GM19023 (cell line): ENCODE measurements at regions not wholly inside any gene's neighbourhood (a gene's known extent, or its start where the extent isn't known, plus 50 kb on each side); places are given as distances from the start of the nearest gene placed in this dataset.

ENCODE experiments used
- ATAC-seq: cut with Tn5 transposase; IDR thresholded peaks from one replicate; pipeline ENCODE4 v1.9.1; 2021; ENCODE audit warnings: mild to moderate bottlenecking, moderate library complexity; ENCODE audit not compliant: unreplicated experiment

DNA sequence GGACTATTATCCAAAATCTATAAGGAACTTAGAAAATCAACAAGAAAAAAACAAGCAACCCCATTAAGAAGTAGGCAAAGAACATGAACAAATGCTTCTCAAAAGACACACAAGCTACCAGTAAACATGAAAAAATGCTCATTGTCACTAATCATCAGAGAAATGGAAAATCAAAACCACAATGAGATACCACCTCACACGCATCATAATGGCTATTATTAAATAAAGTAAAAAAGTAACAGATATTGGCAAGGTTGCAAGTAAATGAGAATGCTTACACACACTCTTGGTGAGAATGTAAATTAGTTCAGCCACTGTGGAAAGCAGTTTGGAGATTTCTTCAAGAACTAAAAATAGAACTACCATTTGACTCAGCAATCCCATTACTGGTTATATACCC lies 167.0 kb upstream of the DMRTA1 start:
- no peak for ATAC-seq

DNA sequence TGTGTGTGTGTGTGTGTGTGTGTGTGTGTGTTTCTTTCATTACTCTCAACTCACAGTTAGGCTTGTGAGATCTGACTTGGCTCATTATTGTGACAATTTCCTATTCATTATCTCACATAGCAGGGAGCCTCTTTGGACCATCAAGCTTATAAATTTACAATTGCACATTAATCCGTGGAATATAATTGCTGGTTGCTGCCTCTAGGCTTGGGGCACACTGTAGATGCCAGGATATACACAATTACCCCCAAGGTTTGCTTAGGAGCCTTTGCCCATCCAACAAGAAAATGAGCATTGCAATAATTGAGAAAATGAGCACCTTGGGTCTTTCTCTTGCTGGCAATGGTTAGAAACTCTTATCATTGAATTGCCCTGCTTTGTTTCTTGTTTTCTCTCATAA lies 161.6 kb upstream of the DMRTA1 start:
- ATAC-seq, result no peak

DNA sequence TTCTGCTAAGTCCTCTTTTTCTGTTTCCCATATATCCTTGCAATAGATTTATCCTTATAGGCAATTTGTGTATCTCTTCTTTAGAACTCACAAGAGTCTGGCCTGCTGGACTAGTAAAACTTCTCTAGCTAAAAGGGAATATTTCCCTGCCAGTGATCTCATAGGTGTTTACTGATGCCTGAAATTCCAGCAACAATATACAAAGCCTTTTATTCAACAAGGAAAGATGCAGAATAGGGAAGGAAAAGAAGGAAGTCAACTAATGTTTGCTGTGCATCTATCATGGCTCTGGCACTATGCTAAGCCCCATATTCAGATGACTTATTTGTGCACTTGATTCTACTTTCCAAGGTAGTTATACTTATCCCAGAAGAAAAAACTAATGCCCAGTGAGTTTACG lies 160.0 kb upstream of the DMRTA1 start:
- no peak for ATAC-seq

DNA sequence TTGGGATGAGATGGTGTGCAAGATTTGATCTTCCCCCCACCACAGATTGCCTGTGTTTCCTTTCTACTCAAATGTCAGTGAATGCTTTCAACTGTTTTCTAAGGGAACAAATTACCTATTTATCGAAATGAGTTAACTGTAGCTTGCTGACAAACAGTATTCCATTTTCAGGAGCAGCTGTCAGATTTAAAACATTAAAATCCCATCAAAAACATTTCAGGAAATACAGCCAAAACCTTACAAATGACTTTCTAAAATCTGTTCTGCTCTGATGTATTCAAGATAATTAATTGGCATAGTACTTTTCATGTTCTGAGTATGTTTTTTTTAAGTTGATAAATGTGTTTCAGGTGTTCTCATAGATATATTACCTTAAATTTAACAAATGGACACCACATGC lies 158.0 kb upstream of the DMRTA1 start:
- no peak for ATAC-seq

DNA sequence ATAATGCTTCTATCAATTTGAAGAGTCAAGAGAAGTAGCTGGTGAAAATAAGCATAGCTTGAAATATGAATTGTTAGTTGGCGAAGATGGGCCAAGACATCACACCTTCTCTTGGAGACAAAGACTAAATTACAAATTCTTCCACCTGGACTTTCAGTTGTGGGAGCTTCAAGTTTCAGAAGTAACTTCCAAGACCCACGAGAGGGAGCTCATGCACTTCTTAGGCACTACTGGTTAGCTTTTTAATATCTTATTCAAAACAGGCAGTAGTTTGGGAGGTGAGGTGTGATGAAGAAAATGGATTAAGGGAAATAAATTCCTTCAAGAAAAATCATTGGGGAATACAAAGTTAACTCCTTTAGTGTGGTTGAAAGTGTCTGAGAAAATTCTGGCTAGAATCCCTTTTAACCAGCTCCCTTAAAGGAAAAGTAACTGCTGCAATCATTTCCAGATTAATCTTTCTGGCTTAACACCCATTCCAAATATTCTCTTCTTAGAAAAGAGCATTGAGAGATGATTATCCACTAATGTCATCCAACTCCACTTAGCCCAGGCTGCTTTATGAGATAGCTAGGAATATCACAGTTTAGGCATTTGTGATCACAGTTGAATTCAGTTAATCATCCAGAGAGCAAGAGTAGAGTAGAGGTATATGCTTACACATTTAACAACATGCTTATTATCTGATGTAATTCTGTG lies 139.5 kb upstream of the DMRTA1 start:
- ATAC-seq, result no peak

DNA sequence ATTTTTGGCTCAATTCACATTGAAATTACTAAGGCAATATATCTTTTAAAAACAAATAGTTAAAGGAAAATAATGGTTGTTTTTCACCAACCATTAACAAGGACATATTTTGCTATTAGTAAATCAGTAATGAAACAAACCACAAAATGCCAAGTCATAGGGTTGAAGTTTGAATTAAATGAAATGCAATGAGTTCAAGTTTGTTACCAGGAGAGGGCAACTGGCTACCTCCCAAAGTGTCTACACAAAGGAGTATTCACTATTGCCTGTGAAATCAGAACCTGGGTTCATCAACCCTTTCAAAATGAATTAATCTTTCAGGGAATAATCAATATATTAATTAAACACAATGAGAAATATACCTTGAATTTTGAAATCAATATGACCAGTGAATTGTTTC lies 138.4 kb upstream of the DMRTA1 start:
- no peak for ATAC-seq

DNA sequence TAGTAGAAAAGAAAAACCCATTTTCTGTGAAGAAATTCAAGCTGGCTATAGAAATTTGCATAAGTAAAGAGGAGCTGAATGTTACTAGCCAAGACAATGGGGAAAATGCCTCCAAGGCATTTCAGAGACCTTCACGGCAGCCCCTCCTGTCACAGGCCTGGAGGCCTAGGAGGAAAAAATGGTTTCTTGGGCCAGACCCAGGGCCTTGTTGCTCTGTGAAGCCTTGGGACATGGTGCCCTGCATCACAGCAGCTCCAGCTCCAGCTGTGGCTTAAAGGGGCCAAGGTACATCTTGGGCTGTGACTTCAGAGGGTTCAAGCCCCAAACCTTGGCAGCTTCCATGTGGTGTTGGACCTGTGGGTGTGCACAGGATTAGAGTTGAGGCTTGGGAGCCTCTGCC lies 130.0 kb upstream of the DMRTA1 start:
- ATAC-seq, result no peak

DNA sequence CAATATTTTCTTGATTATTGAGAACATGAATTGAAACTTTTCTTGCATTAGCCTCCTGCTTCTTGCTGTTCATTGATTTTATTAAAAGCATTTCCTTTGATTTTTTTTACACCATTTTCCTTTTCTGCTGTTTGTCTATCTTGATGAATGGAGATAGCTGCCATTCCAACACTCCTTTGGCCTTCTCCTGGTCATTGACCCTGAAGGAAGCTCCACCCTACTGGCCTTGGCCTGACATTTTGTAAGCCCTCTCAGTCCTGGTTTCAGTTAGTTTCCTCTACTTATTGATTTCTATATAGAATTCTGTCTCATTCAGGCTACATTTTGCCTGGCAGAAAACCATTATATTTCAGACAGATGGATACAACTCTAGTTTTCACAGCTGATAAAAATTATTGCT lies 115.1 kb upstream of the DMRTA1 start:
- ATAC-seq, result no peak

DNA sequence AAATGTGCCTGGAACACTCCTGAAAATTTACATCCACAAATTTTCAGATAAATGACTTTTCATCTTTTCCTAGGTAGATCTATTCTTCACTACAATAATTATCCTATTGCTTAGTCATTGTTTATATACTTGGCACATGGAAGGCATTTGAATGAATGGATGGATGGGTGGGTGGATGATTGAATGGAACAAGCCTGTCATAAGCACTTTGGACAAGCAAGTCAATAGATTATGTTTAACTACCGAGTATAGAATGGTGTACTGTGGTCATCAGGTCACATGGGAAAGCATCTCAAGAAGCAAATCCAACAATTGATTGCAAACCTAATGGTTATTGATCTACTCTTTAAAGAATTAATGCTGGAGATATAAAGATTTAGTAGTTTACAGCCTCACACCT lies 114.4 kb upstream of the DMRTA1 start:
- ATAC-seq, result no peak

DNA sequence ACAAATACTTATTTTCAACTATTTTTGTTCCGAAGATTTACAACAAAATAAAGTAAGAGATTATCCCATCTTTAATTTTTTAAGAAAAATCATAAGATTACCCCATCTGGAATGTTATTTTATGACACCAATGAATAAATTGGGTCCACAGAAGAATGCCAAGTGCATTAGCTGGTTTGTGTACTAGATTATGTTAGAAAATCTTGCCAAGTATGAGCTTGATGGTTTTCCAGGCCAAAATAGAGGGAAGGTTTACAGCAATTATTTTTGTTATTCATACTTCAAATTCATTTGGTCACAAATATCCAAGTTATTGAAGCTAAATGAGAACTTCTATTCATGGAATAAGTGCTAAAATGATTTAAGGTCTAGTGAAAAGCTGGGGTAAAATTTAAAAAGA lies 109.4 kb upstream of the DMRTA1 start:
- no peak for ATAC-seq

DNA sequence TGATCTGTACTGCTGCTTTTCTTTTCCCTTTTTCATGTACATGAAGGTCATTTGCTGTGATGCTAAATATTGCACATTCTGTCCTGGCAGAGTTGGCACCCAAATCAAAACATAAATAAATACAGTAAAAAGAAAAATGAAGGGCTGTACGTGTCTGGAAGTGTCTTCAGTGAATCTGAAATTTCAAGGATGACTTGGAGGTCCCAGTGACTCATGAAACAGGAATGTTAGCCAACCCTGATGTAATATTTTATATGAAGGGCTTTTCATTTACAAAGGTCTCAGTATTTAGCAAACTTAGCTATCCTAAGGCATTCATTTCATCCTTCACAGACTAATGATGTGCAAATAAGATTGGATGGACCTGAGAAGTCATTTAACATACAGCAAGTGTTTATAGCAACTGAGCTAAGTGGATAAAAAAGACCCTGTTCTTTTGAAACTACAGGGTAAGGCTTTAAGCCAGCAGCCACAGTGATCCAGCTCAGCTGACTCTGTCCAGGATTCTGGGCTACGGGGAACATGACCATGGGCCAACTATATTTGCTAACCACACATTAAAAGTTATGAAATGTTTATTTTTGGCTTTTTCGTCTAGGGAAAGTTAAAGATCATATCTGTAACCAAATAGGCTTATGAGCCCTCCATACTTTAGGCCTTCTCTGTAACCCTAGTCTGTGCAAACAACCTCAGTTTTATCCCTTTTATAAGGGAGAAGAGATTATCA lies 104.0 kb upstream of the DMRTA1 start:
- no peak for ATAC-seq

DNA sequence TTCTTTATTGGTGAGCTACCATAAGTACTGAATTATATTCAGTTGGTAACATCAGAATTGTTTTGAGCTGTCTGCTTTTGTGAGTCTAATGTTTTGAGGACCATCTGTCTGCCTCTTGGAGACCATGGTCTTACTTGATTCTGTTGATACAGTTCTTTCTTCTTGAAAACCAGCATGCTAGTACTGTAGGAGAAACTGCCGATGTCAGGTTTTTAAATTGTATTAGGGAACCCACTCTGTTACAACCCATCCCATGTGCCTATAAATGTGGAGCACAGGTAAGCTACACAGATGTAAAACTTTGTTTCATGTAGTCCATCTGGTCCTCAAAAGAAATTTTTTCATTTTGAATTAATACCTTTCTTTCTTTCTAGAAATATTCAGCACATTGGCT lies 103.4 kb upstream of the DMRTA1 start:
- no peak for ATAC-seq

DNA sequence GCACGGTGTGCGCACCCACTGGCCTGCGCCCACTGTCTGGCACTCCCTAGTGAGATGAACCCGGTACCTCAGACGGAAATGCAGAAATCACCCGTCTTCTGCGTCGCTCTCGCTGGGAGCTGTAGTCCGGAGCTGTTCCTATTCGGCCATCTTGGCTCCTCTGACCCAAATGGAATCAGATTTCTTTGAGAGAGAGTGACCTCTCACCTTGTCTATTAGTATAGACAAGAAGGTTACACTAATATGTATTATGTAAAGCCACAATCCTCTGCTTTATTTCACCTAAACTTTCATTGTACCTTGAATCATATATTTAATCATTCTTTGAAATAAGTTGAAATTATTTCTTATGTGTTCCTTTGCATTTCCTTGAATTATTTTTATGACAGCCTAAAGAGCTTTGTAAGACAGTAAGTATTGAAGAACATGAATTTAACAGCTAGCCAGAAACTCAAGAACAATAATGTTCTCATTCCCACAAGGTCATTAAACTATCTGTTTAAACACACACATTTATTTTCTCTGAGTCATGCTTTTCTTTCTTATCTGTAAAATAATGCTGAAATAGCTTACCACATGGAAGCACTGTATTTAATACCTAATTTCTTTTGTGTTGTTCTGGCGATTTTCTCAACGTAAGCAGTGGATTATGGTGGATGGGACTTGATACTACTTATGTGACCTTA lies 91.8 kb upstream of the DMRTA1 start:
- ATAC-seq, result no peak

DNA sequence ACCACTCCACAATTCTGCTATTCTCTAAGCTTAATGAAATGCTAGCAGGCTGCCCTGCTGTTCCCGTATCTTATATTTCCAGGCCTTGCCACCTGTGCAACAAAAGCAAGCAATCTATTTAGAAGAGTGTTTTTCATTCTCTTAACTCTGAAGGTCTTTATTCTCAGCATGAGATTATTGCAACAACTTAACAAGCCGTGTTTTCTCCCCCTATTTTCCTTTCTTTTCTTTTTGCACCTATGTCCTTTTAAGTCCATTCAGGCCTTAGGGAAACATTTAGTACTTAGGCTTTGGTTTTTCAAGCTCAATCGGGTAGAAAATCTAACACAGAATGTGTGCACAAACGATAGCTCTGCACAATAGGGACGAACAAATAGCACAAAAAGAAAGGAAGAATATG lies 89.6 kb upstream of the DMRTA1 start:
- ATAC-seq, result no peak

DNA sequence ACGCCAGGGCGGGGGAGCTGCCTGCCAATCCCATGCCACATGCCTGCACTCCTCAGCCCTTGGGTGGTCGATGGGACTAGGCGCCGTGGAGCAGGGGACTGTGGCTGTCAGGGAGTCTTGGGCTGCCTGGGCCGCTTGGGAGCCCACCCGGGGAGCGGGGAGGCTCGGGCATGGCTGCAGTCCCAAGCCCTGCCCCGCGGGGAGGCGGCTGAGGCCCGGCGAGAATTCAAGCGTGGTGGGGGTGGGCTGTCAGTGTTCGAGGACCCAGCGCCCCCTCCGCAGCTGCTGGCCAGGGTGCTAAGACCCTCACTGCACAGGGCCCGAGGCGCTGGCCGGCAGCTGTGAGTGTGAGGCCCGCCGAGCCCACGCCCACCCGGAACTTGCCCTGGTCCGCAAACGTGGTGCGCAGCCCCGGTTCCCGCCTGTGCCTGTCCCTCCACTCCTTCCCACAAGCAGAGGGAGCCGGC lies 83.2 kb upstream of the DMRTA1 start:
- no peak for ATAC-seq

DNA sequence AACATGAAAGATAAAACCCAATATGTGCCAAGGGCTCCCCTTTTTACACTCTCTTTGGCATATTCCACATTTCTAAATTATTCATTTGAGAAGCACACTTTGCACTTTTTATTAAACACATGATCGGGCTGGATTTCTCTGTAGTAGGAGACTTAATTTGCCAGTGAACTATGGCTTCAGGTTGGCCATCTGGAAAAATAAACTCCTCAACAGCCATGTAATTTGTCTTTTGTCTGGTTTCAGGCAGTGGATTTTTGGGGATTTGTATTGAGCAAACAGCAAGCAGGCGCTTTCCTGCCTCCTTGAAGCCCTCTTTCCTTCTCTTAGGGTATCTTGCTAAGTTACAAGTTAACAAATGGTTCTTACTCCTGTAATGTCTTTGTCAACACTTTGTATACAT lies 73.0 kb upstream of the DMRTA1 start:
- ATAC-seq, result no peak

DNA sequence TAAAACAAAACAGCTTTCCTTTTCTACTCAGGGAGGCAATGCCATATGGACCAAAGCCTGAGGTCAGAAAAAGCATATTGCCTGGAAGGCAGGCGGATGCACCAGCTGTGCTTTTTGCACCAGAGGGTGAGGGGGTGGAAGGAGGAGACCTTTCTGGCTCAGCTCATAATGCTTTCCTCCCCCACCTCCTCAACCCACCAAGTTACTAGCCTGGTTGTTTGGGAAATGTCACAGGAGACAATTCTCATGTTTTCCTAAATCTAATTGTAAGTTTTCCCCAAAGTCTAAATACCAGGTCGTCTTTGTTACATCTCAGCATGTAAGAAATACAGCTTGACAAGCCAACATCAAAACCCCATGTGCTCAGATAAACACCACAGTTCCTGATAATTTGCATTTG lies 72.6 kb upstream of the DMRTA1 start:
- ATAC-seq, result no peak

DNA sequence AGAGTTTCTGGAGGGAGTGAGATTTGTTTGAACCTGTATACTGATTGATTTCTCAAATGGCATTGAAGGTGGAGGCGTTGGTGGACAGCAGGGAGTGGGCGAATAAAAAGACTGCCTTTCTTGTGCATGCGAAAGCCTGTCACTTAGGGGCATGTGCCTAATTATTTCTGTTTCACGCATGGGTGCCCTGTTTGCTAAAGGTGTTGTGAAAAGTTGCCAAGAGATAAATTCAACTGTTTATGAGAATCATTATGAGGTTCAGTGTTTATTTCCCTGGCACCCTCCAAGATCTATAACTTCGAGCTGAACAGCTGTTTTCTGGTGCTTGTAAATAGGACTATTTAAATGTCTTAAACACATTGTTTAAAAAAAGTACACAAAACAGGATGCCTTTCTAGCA lies 67.4 kb upstream of the DMRTA1 start:
- ATAC-seq, result no peak

DNA sequence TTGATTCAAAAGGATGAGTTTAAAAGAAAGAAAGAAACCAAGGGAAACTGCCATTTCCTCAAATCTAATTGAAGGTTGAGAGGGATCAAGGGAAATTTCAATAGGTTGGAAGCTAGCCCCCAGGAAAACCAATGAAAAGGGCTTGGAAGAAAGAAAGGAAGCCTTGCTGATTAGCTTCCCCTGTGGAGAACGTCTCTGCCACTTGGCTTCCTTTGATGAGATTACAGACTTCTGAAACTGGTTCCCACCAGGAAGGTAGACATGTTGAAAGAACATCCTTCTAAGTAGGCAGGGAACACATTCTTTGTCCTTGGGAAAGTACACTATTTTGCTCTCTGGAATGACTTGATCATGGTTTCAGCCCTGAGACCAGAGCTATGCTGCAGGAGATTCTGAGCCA lies 65.5 kb upstream of the DMRTA1 start:
- no peak for ATAC-seq

DNA sequence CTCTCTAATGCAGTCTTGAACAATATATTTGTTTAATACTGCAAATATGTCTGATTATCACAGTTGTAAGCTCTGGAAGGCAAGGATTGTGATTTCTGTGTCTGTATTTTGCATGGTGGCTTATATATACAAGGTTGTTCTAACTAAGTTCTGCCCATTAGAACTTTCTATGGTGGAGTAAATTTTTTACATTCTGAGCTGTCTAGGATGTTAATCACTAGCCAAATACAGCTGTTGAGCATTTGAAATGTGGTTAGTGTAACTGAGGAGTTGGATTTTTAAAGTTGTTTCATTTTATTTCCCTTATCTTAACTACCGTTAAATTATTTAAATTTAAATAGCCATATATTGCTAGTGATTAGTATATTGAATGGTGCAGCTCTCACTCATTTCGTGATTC lies 64.3 kb upstream of the DMRTA1 start:
- no peak for ATAC-seq

DNA sequence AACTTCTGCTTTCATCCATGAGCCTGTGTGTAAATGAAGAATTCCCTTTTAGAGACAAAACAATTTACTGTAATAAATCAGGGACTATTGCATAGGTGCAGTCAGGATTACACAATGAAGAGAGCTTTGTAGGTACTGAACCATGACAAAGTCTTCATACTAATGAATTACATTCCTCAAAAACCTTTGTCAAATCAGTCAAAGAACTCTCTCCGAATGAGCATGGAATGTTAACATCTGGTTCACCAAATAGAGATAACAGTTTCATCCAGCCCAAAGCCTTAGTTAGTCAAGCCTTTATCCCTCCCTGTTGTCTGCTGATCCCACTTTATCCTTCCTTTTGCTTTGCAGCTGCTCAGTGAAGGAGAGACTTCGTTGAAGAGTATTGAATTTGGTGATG lies 62.9 kb upstream of the DMRTA1 start:
- ATAC-seq, result no peak

DNA sequence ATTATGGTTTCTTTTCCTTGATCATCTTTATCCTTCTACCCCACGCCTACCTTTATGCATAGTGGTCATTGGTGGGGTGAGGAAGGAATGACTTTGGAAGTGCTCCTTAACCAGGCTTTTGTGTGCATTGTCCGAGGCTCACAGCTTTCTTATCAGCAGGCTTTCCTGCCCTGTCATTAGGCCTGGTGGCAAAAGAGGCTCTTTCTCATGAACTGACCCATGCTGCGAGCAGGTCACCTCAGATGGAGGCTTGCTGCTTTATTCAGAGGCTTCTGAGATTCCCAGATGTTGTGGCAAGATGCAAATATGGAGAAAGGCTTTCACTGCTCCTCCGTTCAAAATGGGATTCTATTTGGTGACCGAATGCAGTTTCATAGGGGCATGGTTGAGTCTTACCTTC lies 57.4 kb upstream of the DMRTA1 start:
- ATAC-seq, result no peak
